HEK293 (cell line): ENCODE measurements at regions not wholly inside any gene's neighbourhood (a gene's known extent, or its start where the extent isn't known, plus 50 kb on each side); places are given as distances from the start of the nearest gene placed in this dataset.

ENCODE experiments used
- CTCF ChIP-seq: fragments of 450-650 bp; formaldehyde crosslinking; IDR thresholded peaks from 2 replicates; pipeline ENCODE4 v1.5.1; 2016; ENCODE audit warnings: missing biosample characterization, missing genetic modification characterization
- REST ChIP-seq: fragments of 450-650 bp; formaldehyde crosslinking; IDR thresholded peaks from 2 replicates; pipeline ENCODE4 v1.5.1; 2016; ENCODE audit warnings: missing biosample characterization, missing genetic modification characterization
- YY1 ChIP-seq: fragments of 450-650 bp; formaldehyde crosslinking; IDR thresholded peaks from 2 replicates; pipeline ENCODE4 v1.5.1; 2018; ENCODE audit warnings: missing biosample characterization, missing genetic modification characterization
- ZNF394 ChIP-seq: fragments of 450-650 bp; formaldehyde crosslinking; IDR thresholded peaks from 2 replicates; pipeline ENCODE4 v1.5.1; 2016; ENCODE audit warnings: missing biosample characterization, missing genetic modification characterization, mild to moderate bottlenecking, moderate library complexity, borderline replicate concordance
- ZNF596 ChIP-seq: fragments of 450-650 bp; IDR thresholded peaks from 2 replicates; pipeline ENCODE4 v1.5.0; 2018; ENCODE audit warnings: missing biosample characterization, mild to moderate bottlenecking, missing genetic modification characterization, moderate library complexity
- ZNF792 ChIP-seq: fragments of 450-650 bp; formaldehyde crosslinking; IDR thresholded peaks from 2 replicates; pipeline ENCODE4 v1.5.1; 2016; ENCODE audit warnings: missing biosample characterization, missing genetic modification characterization

GRCh38 chr6:156167016-156167624 is 610.1 kb upstream of the ARID1B start:
- TF ChIP-seq CTCF: no peak
- no peak for TF ChIP-seq REST (tag by site-specific recombination)
- no peak for TF ChIP-seq ZNF394 (tag by site-specific recombination)
- no peak for TF ChIP-seq ZNF792 (tag by site-specific recombination)
- TF ChIP-seq YY1: no peak
- TF ChIP-seq ZNF596 (tag by site-specific recombination): no peak
